SK-N-SH (cell line): ENCODE measurements at regions not wholly inside any gene's neighbourhood (a gene's known extent, or its start where the extent isn't known, plus 50 kb on each side); places are given as distances from the start of the nearest gene placed in this dataset.

Source experiments
- CHD2 ChIP-seq: fragments of 150-350 bp; IDR thresholded peaks from 2 replicates; pipeline ENCODE4 v1.6.1; 2018; ENCODE audit warnings: low read length; ENCODE audit not compliant: partially characterized antibody
- EP300 ChIP-seq, 2 experiments: IDR thresholded peaks; 2 replicates each; pipeline versions ENCODE4 v1.4.0 to v1.6.1; 2012; ENCODE audit warnings: borderline replicate concordance in 1 of 2, low read depth in 1 of 2, low read length in 1 of 2
- EZH2phosphoT487 ChIP-seq: fragments of 200-600 bp; sonication (generic); IDR thresholded peaks from 2 replicates; pipeline ENCODE4 v1.6.1; 2017; ENCODE audit warnings: low read depth, mixed run types, mild to moderate bottlenecking, antibody characterized with exemption, moderate library complexity, borderline replicate concordance
- GABPA ChIP-seq: IDR thresholded peaks from 2 replicates; pipeline ENCODE4 v1.4.0; 2012; ENCODE audit warnings: low read depth, mild to moderate bottlenecking
- GATA2 ChIP-seq: sonication (generic); formaldehyde crosslinking; IDR thresholded peaks from 2 replicates; pipeline ENCODE4 v1.5.0; 2020; ENCODE audit warnings: mild to moderate bottlenecking, missing genetic modification reagents
- MXI1 ChIP-seq: IDR thresholded peaks from 2 replicates; pipeline ENCODE4 v1.6.1; 2012; ENCODE audit warnings: mild to moderate bottlenecking, low read depth, low read length, improper control_type of control experiment
- POLR2AphosphoS5 ChIP-seq: IDR thresholded peaks from 2 replicates; pipeline ENCODE4 v1.6.1; 2012; ENCODE audit warnings: low read depth, low read length
- RCOR1 ChIP-seq: fragments of 150-350 bp; IDR thresholded peaks from 2 replicates; pipeline ENCODE4 v1.6.1; 2017; ENCODE audit warnings: antibody characterized with exemption, low read length
- RFX5 ChIP-seq: IDR thresholded peaks from 2 replicates; pipeline ENCODE4 v1.6.1; 2012; ENCODE audit warnings: mild to moderate bottlenecking, improper control_type of control experiment, low read length
- TF ChIP-seq, protein P1 (sequence below): fragments of 200-600 bp; sonication (generic); IDR thresholded peaks from 2 replicates; pipeline ENCODE4 v1.6.1; 2017; ENCODE audit warnings: antibody characterized with exemption, mild to moderate bottlenecking, moderate library complexity
- TF ChIP-seq, protein P2 (sequence below): IDR thresholded peaks from 2 replicates; pipeline ENCODE4 v1.6.1; 2012; ENCODE audit warnings: mild to moderate bottlenecking, low read depth, low read length, moderate library complexity

DNA sequence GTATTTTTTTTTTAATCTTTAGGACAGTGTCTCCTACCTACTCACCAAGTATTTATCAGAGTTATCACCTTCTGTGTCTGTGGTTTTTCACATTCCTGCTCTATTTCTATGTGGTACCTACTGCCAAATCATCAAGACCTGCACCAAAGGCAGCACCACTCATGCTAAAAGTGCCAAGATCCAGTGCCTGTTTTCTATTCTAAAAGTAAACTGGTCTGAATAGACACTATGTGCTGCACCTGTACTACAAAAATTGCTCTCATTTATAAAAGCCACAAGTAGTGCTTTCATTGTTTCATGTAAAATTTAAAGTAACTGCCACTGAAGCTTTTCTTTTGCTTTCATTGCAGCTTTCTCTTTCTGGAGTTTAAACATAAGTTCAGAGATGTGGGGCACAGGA is 103.9 kb upstream of the GULP1 start:
- TF ChIP-seq POLR2AphosphoS5, result no peak
- TF ChIP-seq GABPA, result no peak
- no peak for TF ChIP-seq EP300 (IDR thresholded peaks at IDR 0.05; ENCODE audit: borderline replicate concordance in 1 of 2, low read depth in 1 of 2, low read length in 1 of 2)
- TF ChIP-seq, protein P1, sequence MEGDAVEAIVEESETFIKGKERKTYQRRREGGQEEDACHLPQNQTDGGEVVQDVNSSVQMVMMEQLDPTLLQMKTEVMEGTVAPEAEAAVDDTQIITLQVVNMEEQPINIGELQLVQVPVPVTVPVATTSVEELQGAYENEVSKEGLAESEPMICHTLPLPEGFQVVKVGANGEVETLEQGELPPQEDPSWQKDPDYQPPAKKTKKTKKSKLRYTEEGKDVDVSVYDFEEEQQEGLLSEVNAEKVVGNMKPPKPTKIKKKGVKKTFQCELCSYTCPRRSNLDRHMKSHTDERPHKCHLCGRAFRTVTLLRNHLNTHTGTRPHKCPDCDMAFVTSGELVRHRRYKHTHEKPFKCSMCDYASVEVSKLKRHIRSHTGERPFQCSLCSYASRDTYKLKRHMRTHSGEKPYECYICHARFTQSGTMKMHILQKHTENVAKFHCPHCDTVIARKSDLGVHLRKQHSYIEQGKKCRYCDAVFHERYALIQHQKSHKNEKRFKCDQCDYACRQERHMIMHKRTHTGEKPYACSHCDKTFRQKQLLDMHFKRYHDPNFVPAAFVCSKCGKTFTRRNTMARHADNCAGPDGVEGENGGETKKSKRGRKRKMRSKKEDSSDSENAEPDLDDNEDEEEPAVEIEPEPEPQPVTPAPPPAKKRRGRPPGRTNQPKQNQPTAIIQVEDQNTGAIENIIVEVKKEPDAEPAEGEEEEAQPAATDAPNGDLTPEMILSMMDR, result no peak
- no peak for TF ChIP-seq EZH2phosphoT487
- TF ChIP-seq, protein P2, sequence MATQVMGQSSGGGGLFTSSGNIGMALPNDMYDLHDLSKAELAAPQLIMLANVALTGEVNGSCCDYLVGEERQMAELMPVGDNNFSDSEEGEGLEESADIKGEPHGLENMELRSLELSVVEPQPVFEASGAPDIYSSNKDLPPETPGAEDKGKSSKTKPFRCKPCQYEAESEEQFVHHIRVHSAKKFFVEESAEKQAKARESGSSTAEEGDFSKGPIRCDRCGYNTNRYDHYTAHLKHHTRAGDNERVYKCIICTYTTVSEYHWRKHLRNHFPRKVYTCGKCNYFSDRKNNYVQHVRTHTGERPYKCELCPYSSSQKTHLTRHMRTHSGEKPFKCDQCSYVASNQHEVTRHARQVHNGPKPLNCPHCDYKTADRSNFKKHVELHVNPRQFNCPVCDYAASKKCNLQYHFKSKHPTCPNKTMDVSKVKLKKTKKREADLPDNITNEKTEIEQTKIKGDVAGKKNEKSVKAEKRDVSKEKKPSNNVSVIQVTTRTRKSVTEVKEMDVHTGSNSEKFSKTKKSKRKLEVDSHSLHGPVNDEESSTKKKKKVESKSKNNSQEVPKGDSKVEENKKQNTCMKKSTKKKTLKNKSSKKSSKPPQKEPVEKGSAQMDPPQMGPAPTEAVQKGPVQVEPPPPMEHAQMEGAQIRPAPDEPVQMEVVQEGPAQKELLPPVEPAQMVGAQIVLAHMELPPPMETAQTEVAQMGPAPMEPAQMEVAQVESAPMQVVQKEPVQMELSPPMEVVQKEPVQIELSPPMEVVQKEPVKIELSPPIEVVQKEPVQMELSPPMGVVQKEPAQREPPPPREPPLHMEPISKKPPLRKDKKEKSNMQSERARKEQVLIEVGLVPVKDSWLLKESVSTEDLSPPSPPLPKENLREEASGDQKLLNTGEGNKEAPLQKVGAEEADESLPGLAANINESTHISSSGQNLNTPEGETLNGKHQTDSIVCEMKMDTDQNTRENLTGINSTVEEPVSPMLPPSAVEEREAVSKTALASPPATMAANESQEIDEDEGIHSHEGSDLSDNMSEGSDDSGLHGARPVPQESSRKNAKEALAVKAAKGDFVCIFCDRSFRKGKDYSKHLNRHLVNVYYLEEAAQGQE, result no peak
- TF ChIP-seq CHD2, result no peak
- TF ChIP-seq GATA2 (CRISPR knock-in tag), result no peak
- TF ChIP-seq RCOR1, result no peak
- TF ChIP-seq RFX5, result no peak
- no peak for TF ChIP-seq MXI1
